HCT116 (cell line): ENCODE measurements at regions not wholly inside any gene's neighbourhood (a gene's known extent, or its start where the extent isn't known, plus 50 kb on each side); places are given as distances from the start of the nearest gene placed in this dataset.
"Not testable (repeated sequence)": the region's sequence is repeated elsewhere in the genome, so short reads cannot be mapped to it uniquely, and the experiment has no call there.

Experiments used
- ATAC-seq: fragments of 200-7000 bp; cut with Tn5 transposase; 2 replicates; pipeline ENCODE4 v1.9.1; 2020; ENCODE audit warnings: mild to moderate bottlenecking, moderate library complexity
- BruUV-seq: library from RNA; stranded (reverse); fragments of 400-500 nt; replicated peaks from 2 replicates; lab custom pipeline; 2021; lab: Mats Ljungman, UMichigan
- CTCF ChIA-PET: fragments of 300-600 bp; sonication (Branson Sonifier 250); formaldehyde crosslinking; loops from one replicate; lab custom pipeline; 2021; ENCODE audit warnings: antibody characterized with exemption; lab: Charles Lee
- POLR2A ChIA-PET: fragments of 300-600, 350-600 bp; sonication (Branson Sonifier 250); formaldehyde crosslinking; loops from one replicate; lab custom pipeline; 2021; ENCODE audit warnings: antibody characterized with exemption; lab: Charles Lee
- RAD21 ChIA-PET, 2 experiments: fragments of 300-600 bp; sonication (Branson Sonifier 250); formaldehyde crosslinking; loops; one replicate each; lab custom pipeline; 2023; ENCODE audit warnings: low total read pairs in 2 of 2; ENCODE audit not compliant: uncharacterized antibody in 2 of 2, unreplicated experiment in 2 of 2, low non-redundant PET in 1 of 2; lab: Charles Lee
- DNase-seq: peaks from one replicate; pipeline ENCODE4 v3.0.0-alpha.2; 2010; ENCODE audit warnings: low read depth, low spot score
- H2AFZ ChIP-seq: fragments of 200-600 bp; shearing (Covaris generic), sonication (generic); 2 replicates; pipeline ENCODE4 v1.6.1; 2017; ENCODE audit warnings: low read depth, mixed run types, mixed read lengths, antibody characterized with exemption, low read length; ENCODE audit not compliant: poor library complexity, severe bottlenecking
- H3K27ac ChIP-seq: 2 replicates; pipeline ENCODE4 v1.5.1; 2012; ENCODE audit warnings: low read depth, low read length
- H3K27me3 ChIP-seq: fragments of 200-600 bp; sonication (generic); 2 replicates; pipeline ENCODE4 v1.6.1; 2016; ENCODE audit warnings: mixed run types, low read length, mixed read lengths; ENCODE audit not compliant: insufficient read depth
- H3K36me3 ChIP-seq, 2 experiments: fragments of 200-500 bp in 1 of 2; fragments of 200-600 bp in 1 of 2; sonication (Bioruptor generic) in 1 of 2; sonication (generic) in 1 of 2; 2 replicates each; pipeline versions ENCODE4 v1.5.1 to v1.6.1; 2014 to 2016; ENCODE audit warnings: low read length in 2 of 2, inconsistent platforms in 1 of 2, mixed read lengths in 1 of 2, mixed run types in 1 of 2; ENCODE audit not compliant: insufficient read depth in 2 of 2, control insufficient read depth in 1 of 2
- H3K4me1 ChIP-seq, 2 experiments: fragments of 200-600 bp in 1 of 2; sonication (generic) in 1 of 2; 2 replicates each; pipeline versions ENCODE4 v1.5.1 to v1.6.1; 2012 to 2017; ENCODE audit warnings: low read length in 2 of 2, inconsistent platforms in 1 of 2, mild to moderate bottlenecking in 1 of 2, mixed read lengths in 1 of 2, mixed run types in 1 of 2, moderate library complexity in 1 of 2; ENCODE audit not compliant: insufficient read depth in 2 of 2, control insufficient read depth in 1 of 2
- H3K4me2 ChIP-seq: fragments of 200-600 bp; sonication (generic); 2 replicates; pipeline ENCODE4 v1.6.1; 2017; ENCODE audit warnings: mixed run types, low read length, mixed read lengths
- H3K4me3 ChIP-seq, 2 experiments: fragments of 200-600 bp in 1 of 2; sonication (generic) in 1 of 2; replicated peaks in 1 of 2; 2 replicates each; pipeline ENCODE4 v1.5.1; 2011 to 2016; ENCODE audit warnings: low read length in 2 of 2, control low read depth in 1 of 2, low read depth in 1 of 2, mild to moderate bottlenecking in 1 of 2, mixed read lengths in 1 of 2, mixed run types in 1 of 2
- H3K79me2 ChIP-seq: fragments of 200-600 bp; sonication (generic); 2 replicates; pipeline ENCODE4 v1.6.1; 2017; ENCODE audit warnings: mild to moderate bottlenecking, mixed run types, low read length, moderate library complexity, mixed read lengths; ENCODE audit not compliant: insufficient read depth
- H3K9ac ChIP-seq: fragments of 200-600 bp; sonication (generic); 2 replicates; pipeline ENCODE4 v1.6.1; 2016; ENCODE audit warnings: low read length, mixed read lengths
- H3K9me2 ChIP-seq: fragments of 200-600 bp; sonication (generic), shearing (Covaris generic); 2 replicates; pipeline ENCODE4 v1.6.1; 2017; ENCODE audit warnings: mixed run types, mild to moderate bottlenecking, moderate library complexity; ENCODE audit not compliant: insufficient read depth
- H3K9me3 ChIP-seq, 2 experiments: fragments of 200-500 bp in 1 of 2; fragments of 200-600 bp in 1 of 2; sonication (Bioruptor generic) in 1 of 2; sonication (generic) in 1 of 2; 2 replicates each; pipeline ENCODE4 v1.6.1; 2014 to 2017; ENCODE audit warnings: low read length in 2 of 2, mixed read lengths in 2 of 2, inconsistent platforms in 1 of 2, low read depth in 1 of 2, mild to moderate bottlenecking in 1 of 2, mixed run types in 1 of 2, moderate library complexity in 1 of 2; ENCODE audit not compliant: control insufficient read depth in 1 of 2, insufficient read depth in 1 of 2
- H4K20me1 ChIP-seq: fragments of 200-600 bp; sonication (generic), shearing (Covaris generic); 2 replicates; pipeline ENCODE4 v1.6.1; 2017; ENCODE audit warnings: mixed run types, mild to moderate bottlenecking, moderate library complexity; ENCODE audit not compliant: insufficient read depth
- intact Hi-C: fragments of 100-400 bp; cut with micrococcal nuclease; formaldehyde crosslinking; loops from 2 replicates; pipeline ENCODE4 v1.10.0; 2022

DNA sequence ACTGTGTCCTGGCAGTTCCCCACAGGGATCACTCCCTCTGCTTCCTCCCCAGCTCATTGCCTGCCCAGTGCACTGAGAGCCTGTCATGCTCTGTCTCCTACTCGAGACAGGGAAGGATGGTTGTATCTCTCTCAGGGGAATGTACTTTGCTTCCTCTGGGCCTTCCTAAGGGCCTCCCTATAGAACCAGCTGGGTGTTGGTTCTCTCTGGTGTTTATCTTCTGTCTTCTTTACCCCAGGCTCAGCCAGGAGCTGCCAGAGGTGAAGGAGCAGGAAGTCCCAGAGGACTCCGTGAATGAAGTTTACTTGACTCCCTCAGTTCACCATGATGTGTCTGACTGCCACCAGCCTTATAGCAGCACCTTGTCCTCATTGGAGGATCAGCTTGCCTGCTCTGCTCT lies 330.3 kb upstream of the COX7C start:
- H3K27me3 ChIP-seq, H2AFZ ChIP-seq, RAD21 ChIA-PET, intact Hi-C loops, BruUV-seq, H3K4me3 ChIP-seq, H3K9ac ChIP-seq, H3K4me1 ChIP-seq, H3K79me2 ChIP-seq, H4K20me1 ChIP-seq, CTCF ChIA-PET, H3K36me3 ChIP-seq, DNase-seq, H3K9me3 ChIP-seq, H3K4me2 ChIP-seq, POLR2A ChIA-PET, ATAC-seq, H3K27ac ChIP-seq, H3K9me2 ChIP-seq: not testable (repeated sequence)

DNA sequence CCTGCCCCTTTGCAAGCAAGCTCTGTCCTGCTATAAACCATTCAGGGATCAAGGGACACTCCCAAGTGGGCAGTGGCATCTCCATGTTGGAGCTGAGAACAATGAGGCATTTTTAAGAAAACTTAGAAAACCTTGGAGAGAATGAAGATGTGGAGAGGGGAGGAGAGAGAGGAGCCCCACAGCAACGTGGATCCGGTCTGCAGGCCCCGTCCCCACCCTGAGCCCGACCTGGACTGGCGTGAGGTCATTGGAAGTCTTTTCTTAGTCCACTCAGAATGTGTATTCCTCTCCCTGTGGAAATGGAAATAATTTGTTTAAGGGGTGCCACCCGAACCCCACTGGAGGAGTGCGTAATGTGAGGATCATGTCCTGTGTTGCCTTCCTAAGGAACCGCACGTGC lies 328.0 kb upstream of the COX7C start:
- BruUV-seq, CTCF ChIA-PET, intact Hi-C loops, H3K4me2 ChIP-seq, H3K79me2 ChIP-seq, H3K27me3 ChIP-seq, H4K20me1 ChIP-seq, H3K9ac ChIP-seq, DNase-seq, RAD21 ChIA-PET, ATAC-seq, POLR2A ChIA-PET, H3K9me3 ChIP-seq, H2AFZ ChIP-seq, H3K4me3 ChIP-seq, H3K36me3 ChIP-seq, H3K4me1 ChIP-seq, H3K9me2 ChIP-seq, H3K27ac ChIP-seq: not testable (repeated sequence)

DNA sequence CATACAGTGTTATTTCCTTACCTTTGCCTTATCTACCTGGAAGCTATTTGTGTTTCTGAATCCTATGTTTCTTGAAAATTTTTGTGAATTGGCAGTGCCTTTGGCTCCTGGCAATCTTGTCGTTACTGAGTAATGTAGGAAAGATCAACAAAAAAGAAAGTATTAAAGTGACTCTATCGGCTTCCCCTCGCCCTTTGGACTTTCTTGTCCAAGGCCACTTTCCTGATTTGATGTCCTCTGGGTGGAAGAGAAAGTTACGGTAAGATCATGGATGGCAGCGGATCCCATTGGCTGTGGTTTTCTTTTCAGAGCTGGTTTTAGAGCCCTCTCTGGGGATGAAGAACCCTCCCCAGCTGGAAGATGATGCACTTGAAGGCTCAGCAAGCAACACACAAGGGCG lies 324.9 kb upstream of the COX7C start:
- H3K79me2 ChIP-seq, CTCF ChIA-PET, RAD21 ChIA-PET, POLR2A ChIA-PET, H3K27ac ChIP-seq, BruUV-seq, H3K4me2 ChIP-seq, ATAC-seq, H3K9ac ChIP-seq, H3K9me3 ChIP-seq, H3K4me3 ChIP-seq, H3K9me2 ChIP-seq, H3K36me3 ChIP-seq, H3K4me1 ChIP-seq, H3K27me3 ChIP-seq, H4K20me1 ChIP-seq, DNase-seq, H2AFZ ChIP-seq, intact Hi-C loops: not testable (repeated sequence)

DNA sequence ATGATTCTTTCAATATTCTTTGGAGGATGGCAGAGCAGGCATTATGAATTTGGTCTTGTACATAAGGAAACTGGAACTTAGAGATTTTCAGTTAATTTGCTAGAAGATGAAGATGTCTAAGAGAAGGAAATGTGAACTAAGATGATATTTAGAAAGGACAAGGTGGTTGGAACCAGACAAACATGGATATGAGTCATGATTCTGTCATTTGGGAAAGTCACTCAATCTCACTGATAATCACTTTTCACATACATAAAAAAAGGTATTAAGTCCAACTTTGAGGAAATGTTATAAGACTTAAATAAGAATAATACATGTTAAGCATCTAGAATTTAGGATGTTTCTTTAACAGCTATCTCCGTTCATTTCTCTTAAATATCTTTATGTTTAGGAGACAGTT lies 315.1 kb upstream of the COX7C start:
- H3K4me3 ChIP-seq, H3K4me2 ChIP-seq, H3K9me3 ChIP-seq, H4K20me1 ChIP-seq, POLR2A ChIA-PET, H3K27me3 ChIP-seq, DNase-seq, H3K9me2 ChIP-seq, H3K27ac ChIP-seq, BruUV-seq, H3K36me3 ChIP-seq, H3K4me1 ChIP-seq, H3K9ac ChIP-seq, RAD21 ChIA-PET, CTCF ChIA-PET, intact Hi-C loops, H3K79me2 ChIP-seq, ATAC-seq, H2AFZ ChIP-seq: not testable (repeated sequence)
